ENCODE measurements at regions not wholly inside any gene's neighbourhood (a gene's known extent, or its start where the extent isn't known, plus 50 kb on each side); places are given as distances from the start of the nearest gene placed in this dataset.

DNA sequence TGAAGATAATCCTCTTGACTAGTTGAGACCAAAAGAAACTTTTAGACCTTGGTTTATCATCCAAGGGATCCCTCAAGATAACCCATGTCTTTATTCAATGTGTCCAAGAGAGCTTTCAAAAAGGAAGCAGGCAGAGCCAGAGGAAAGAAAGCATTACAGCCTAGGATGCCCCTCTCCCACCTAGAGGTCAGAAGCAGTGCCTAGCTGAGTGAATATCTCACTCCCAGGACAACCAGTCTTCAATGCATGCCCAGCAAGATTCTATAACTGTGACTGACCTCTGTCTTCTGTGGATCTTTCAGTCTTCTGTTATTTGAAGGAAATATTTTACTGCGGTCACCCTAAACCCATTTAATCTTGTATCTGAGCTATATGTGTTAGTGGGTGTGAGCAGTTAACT is 537.2 kb upstream of the CPEB2 start:
- TF ChIP-seq GATA2 (IDR thresholded peaks at IDR 0.05; ENCODE audit: low read depth, low read length), result no peak
- no peak for TF ChIP-seq GATA3 (IDR thresholded peaks at IDR 0.05; ENCODE audit: low read depth, low read length)

Data from SH-SY5Y (cell line).